H9 (cell line): ENCODE measurements at regions not wholly inside any gene's neighbourhood (a gene's known extent, or its start where the extent isn't known, plus 50 kb on each side); places are given as distances from the start of the nearest gene placed in this dataset.

ENCODE experiments used
- DNase-seq: peaks from one replicate; pipeline ENCODE4 v3.0.0-alpha.2; 2017
- H2AFZ ChIP-seq: one replicate; pipeline ENCODE4 v1.6.1; 2013; ENCODE audit warnings: mild to moderate bottlenecking, low read length, control low read depth, moderate library complexity
- H2AK5ac ChIP-seq: 2 replicates; pipeline ENCODE4 v1.6.1; 2013; ENCODE audit warnings: low read length, control low read depth, mixed read lengths; ENCODE audit not compliant: insufficient read length
- H2BK120ac ChIP-seq: one replicate; pipeline ENCODE4 v1.6.1; 2013; ENCODE audit warnings: low read depth, mild to moderate bottlenecking, low read length, control low read depth, inconsistent platforms; ENCODE audit not compliant: poor library complexity, severe bottlenecking
- H2BK12ac ChIP-seq: 2 replicates; pipeline ENCODE4 v1.6.1; 2013; ENCODE audit warnings: low read length, control low read depth, mixed read lengths, low read depth; ENCODE audit not compliant: insufficient read length
- H2BK15ac ChIP-seq: 2 replicates; pipeline ENCODE4 v1.6.1; 2013; ENCODE audit warnings: low read depth, low read length, control low read depth
- H2BK20ac ChIP-seq: one replicate; pipeline ENCODE4 v1.6.1; 2013; ENCODE audit warnings: low read depth, mild to moderate bottlenecking, low read length, control low read depth, inconsistent platforms; ENCODE audit not compliant: poor library complexity, severe bottlenecking
- H2BK5ac ChIP-seq: 2 replicates; pipeline ENCODE4 v1.6.1; 2013; ENCODE audit warnings: low read length, control low read depth, mixed read lengths; ENCODE audit not compliant: insufficient read length
- H3K14ac ChIP-seq: 2 replicates; pipeline ENCODE4 v1.6.1; 2013; ENCODE audit warnings: low read length, control low read depth; ENCODE audit not compliant: insufficient read depth
- H3K18ac ChIP-seq: 2 replicates; pipeline ENCODE4 v1.6.1; 2013; ENCODE audit warnings: low read depth, mild to moderate bottlenecking, mixed read lengths, low read length, control low read depth; ENCODE audit not compliant: insufficient read length
- H3K23ac ChIP-seq: 2 replicates; pipeline ENCODE4 v1.6.1; 2013; ENCODE audit warnings: low read length, control low read depth, mixed read lengths, low read depth; ENCODE audit not compliant: insufficient read length
- H3K23me2 ChIP-seq: 2 replicates; pipeline ENCODE4 v1.6.1; 2013; ENCODE audit warnings: low read depth, mild to moderate bottlenecking, mixed read lengths, low read length, control low read depth; ENCODE audit not compliant: insufficient read length, poor library complexity, severe bottlenecking
- H3K27ac ChIP-seq: 2 replicates; pipeline ENCODE4 v1.5.1; 2013; ENCODE audit warnings: low read length, control low read depth, mixed read lengths, low read depth; ENCODE audit not compliant: insufficient read length
- H3K27me3 ChIP-seq: 2 replicates; pipeline ENCODE4 v1.6.1; 2013; ENCODE audit warnings: low read length, control low read depth, inconsistent platforms; ENCODE audit not compliant: insufficient read depth
- H3K4ac ChIP-seq: 2 replicates; pipeline ENCODE4 v1.6.1; 2013; ENCODE audit warnings: low read depth, mild to moderate bottlenecking, control low read depth, inconsistent platforms, low read length, moderate library complexity
- H3K4me1 ChIP-seq: 2 replicates; pipeline ENCODE4 v1.6.1; 2013; ENCODE audit warnings: low read length, control low read depth, inconsistent platforms; ENCODE audit not compliant: insufficient read depth
- H3K4me2 ChIP-seq: 2 replicates; pipeline ENCODE4 v1.6.1; 2013; ENCODE audit warnings: low read length, control low read depth, mixed read lengths; ENCODE audit not compliant: insufficient read length, insufficient read depth
- H3K56ac ChIP-seq: 2 replicates; pipeline ENCODE4 v1.6.1; 2013; ENCODE audit warnings: low read depth, mild to moderate bottlenecking, mixed read lengths, low read length, control low read depth; ENCODE audit not compliant: insufficient read length
- H3K79me1 ChIP-seq: 2 replicates; pipeline ENCODE4 v1.6.1; 2013; ENCODE audit warnings: low read depth, mild to moderate bottlenecking, moderate library complexity, low read length, control low read depth, inconsistent platforms; ENCODE audit not compliant: insufficient read depth, poor library complexity, severe bottlenecking
- H3K79me2 ChIP-seq: 2 replicates; pipeline ENCODE4 v1.6.1; 2013; ENCODE audit warnings: low read length, control low read depth, inconsistent platforms; ENCODE audit not compliant: insufficient read depth
- H3K9ac ChIP-seq: 2 replicates; pipeline ENCODE4 v1.6.1; 2013; ENCODE audit warnings: low read length, control low read depth, mixed read lengths; ENCODE audit not compliant: insufficient read length; ENCODE audit errors: extremely low read depth
- H3K9me3 ChIP-seq: one replicate; pipeline ENCODE4 v1.6.1; 2013; ENCODE audit warnings: low read depth, low read length, inconsistent platforms; ENCODE audit not compliant: control insufficient read depth
- H3T11ph ChIP-seq: one replicate; pipeline ENCODE4 v1.6.1; 2013; ENCODE audit warnings: mild to moderate bottlenecking, low read length, control low read depth, inconsistent platforms
- H4K20me1 ChIP-seq: one replicate; pipeline ENCODE4 v1.6.1; 2013; ENCODE audit not compliant: control insufficient read depth, insufficient read length, insufficient read depth
- H4K5ac ChIP-seq: 2 replicates; pipeline ENCODE4 v1.6.1; 2013; ENCODE audit warnings: low read depth, mild to moderate bottlenecking, mixed read lengths, low read length, control low read depth; ENCODE audit not compliant: insufficient read length
- H4K8ac ChIP-seq: replicated peaks from 2 replicates; pipeline ENCODE4 v1.6.1; 2013; ENCODE audit warnings: low read length, control low read depth, mixed read lengths, low read depth; ENCODE audit not compliant: insufficient read length
- H4K91ac ChIP-seq: 2 replicates; pipeline ENCODE4 v1.6.1; 2013; ENCODE audit warnings: low read depth, mild to moderate bottlenecking, moderate library complexity, mixed read lengths, low read length, control low read depth; ENCODE audit not compliant: insufficient read length
- H3K27ac Mint-ChIP-seq, 3 experiments: 2 replicates in 2 of 3; 3 replicates in 1 of 3; pipeline ENCODE4 v1.8.0; 2020 to 2021; ENCODE audit warnings: mixed read lengths in 3 of 3, mild to moderate bottlenecking in 1 of 3, moderate library complexity in 1 of 3
- H3K27me3 Mint-ChIP-seq: 2 replicates; pipeline ENCODE4 v1.8.0; 2021; ENCODE audit warnings: low read depth, mild to moderate bottlenecking, moderate library complexity, mixed read lengths
- H3K36me3 Mint-ChIP-seq, 3 experiments: 2 replicates in 2 of 3; 3 replicates in 1 of 3; pipeline ENCODE4 v1.8.0; 2020 to 2021; ENCODE audit warnings: low read depth in 3 of 3, mixed read lengths in 3 of 3; ENCODE audit not compliant: insufficient read depth in 1 of 3
- H3K4me1 Mint-ChIP-seq, 2 experiments: 2 replicates each; pipeline ENCODE4 v1.8.0; 2020; ENCODE audit warnings: mixed read lengths in 2 of 2
- H3K4me3 Mint-ChIP-seq, 2 experiments: 2 replicates in 1 of 2; 3 replicates in 1 of 2; pipeline ENCODE4 v1.8.0; 2020 to 2021; ENCODE audit warnings: mild to moderate bottlenecking in 2 of 2, mixed read lengths in 2 of 2, moderate library complexity in 1 of 2
- H3K9me3 Mint-ChIP-seq, 2 experiments: 2 replicates in 1 of 2; 3 replicates in 1 of 2; pipeline ENCODE4 v1.8.0; 2020; ENCODE audit warnings: mild to moderate bottlenecking in 2 of 2, mixed read lengths in 2 of 2, moderate library complexity in 1 of 2
- CTCF ChIP-seq: fragments of 200-600 bp; sonication (generic); conservative IDR thresholded peaks from 3 replicates; pipeline ENCODE4 v1.8.0; 2021; ENCODE audit warnings: antibody characterized with exemption, mild to moderate bottlenecking
- WGBS: extraction: QIAGEN DNeasy Blood & Tissue Kit; methylation state at CpG from one replicate; pipeline ENCODE4 v1.1.7; 2013; ENCODE audit warnings: missing lambda C conversion rate, low lambda C conversion rate, mixed read lengths; ENCODE audit not compliant: insufficient read length; ENCODE audit errors: extremely low coverage; 5-methylcytosine and 5-hydroxymethylcytosine counted together

GRCh38 chr7:86320889-86321288 lies 322.8 kb upstream of the GRM3 start:
- H3K27ac Mint-ChIP-seq, result no peak overlapping the region
- H3K4me1 Mint-ChIP-seq, result peaks cover 8 to 18% of the 10 kb centered on the region in 2 experiments; a peak in 3 of 4 replicates
- TF ChIP-seq CTCF, result no peak
- Histone ChIP-seq H4K20me1 (no peaks in the 10 kb centered on the region), H3K18ac (no peak overlapping the region), H4K8ac (no peak overlapping the region), H2BK120ac (no peak overlapping the region), H3K27me3 (no peaks in the 10 kb centered on the region), H3K79me1 (no peaks in the 10 kb centered on the region), H3K4me2 (no peak overlapping the region), H3K23me2 (no peaks in the 10 kb centered on the region), H3K23ac (no peak overlapping the region), H2AFZ (no peak overlapping the region), H3K14ac (no peak overlapping the region), H4K5ac (no peak overlapping the region), H4K91ac (no peak overlapping the region), H3K79me2 (no peaks in the 10 kb centered on the region), H2BK5ac (no peak overlapping the region), H3K9ac (no peak overlapping the region), H3K4me1 (no peaks in the 10 kb centered on the region; the same call in 1 of the 2 replicates), H2BK20ac (no peak overlapping the region), H3T11ph (no peak overlapping the region), H3K4ac (no peak overlapping the region), H3K27ac (no peak overlapping the region), H3K9me3 (no peaks in the 10 kb centered on the region), H2BK15ac (no peak overlapping the region), H2AK5ac (no peak overlapping the region), H2BK12ac (no peak overlapping the region), H3K56ac (no peak overlapping the region)
- no peak overlapping the region for H3K4me3 Mint-ChIP-seq
- no peak for DNase-seq
- no peaks in the 10 kb centered on the region for H3K36me3 Mint-ChIP-seq
- WGBS, result no CpG with 5 or more reads among the region's 1 CpG
- peaks cover 0 to 2% of the 10 kb centered on the region in 2 experiments; a peak in 1 of 5 replicates for H3K9me3 Mint-ChIP-seq
- H3K27me3 Mint-ChIP-seq, result no peaks in the 10 kb centered on the region
